ENCODE measurements at regions not wholly inside any gene's neighbourhood (a gene's known extent, or its start where the extent isn't known, plus 50 kb on each side); places are given as distances from the start of the nearest gene placed in this dataset.
A peak's percentile ranks its signal among the peaks of the same experiment; 100 is the strongest.

DNA sequence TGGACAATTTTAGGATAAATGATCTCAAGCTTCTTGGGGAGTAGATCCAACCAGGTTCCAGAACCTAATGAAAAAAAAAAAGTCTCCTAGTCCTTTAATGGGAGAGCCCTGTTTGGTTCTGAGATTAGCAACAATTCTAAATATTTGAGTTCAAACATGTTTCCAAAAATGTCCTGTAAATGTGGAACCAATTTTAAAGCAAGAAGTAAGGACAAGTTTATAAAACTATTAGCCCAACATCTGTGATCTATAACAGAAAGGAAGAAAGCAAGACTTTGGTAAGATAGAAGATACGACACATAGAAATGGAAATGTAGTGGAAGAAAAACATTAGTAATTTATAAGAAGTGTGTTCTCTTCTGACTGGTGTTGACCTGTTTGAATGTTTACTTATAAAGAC, 79.7 kb upstream of the SLC5A12 start:
- no peak for DNase-seq
- H3K4me1 ChIP-seq: peaks cover 0 to 16% (median 6%) of the 10 kb centered on the region in 4 donors

DNA sequence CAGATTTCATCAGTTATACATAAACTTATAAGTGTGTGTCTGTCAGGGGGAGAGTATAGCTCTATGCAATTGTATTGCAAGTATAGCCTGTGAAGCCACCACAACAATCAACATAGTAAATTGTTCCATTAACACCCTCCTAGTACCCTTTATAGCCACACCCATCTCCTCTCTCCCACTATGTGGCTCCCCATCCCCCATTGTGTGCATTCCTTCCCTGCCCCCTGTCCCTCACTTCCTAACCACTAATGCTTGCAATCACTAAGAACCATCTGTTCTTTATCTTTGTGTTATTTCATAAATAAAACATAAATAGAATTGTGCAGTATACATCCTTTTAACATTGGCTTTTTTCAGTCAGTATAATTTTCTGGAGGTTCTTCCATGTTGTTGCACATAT, 83.1 kb upstream of the SLC5A12 start:
- H3K36me3 ChIP-seq: no peaks in the 10 kb centered on the region
- H3K9me3 ChIP-seq: no peaks in the 10 kb centered on the region
- intact Hi-C loops (cut with DNase I): no loop called here
- H3K27ac ChIP-seq: no peak overlapping the region
- no peak for DNase-seq
- TF ChIP-seq EP300 (IDR thresholded peaks at IDR 0.05) (no peak), POLR2AphosphoS5 (IDR thresholded peaks at IDR 0.05) (no peak)
- no peaks in the 10 kb centered on the region for H3K27me3 ChIP-seq
- H3K4me3 ChIP-seq: no peak overlapping the region
- H3K4me1 ChIP-seq: peaks cover 0 to 16% (median 7%) of the 10 kb centered on the region in 4 donors

More for the DNA sequence above, 79.7 kb upstream of the SLC5A12 start:
- no peaks in the 10 kb centered on the region for H3K27me3 ChIP-seq
- H3K36me3 ChIP-seq: no peaks in the 10 kb centered on the region
- 81 to 96% methylated on average over 1 of the region's 1 CpG for WGBS, 2 donors
- H3K4me3 ChIP-seq: no peak overlapping the region
- TF ChIP-seq, protein P1, sequence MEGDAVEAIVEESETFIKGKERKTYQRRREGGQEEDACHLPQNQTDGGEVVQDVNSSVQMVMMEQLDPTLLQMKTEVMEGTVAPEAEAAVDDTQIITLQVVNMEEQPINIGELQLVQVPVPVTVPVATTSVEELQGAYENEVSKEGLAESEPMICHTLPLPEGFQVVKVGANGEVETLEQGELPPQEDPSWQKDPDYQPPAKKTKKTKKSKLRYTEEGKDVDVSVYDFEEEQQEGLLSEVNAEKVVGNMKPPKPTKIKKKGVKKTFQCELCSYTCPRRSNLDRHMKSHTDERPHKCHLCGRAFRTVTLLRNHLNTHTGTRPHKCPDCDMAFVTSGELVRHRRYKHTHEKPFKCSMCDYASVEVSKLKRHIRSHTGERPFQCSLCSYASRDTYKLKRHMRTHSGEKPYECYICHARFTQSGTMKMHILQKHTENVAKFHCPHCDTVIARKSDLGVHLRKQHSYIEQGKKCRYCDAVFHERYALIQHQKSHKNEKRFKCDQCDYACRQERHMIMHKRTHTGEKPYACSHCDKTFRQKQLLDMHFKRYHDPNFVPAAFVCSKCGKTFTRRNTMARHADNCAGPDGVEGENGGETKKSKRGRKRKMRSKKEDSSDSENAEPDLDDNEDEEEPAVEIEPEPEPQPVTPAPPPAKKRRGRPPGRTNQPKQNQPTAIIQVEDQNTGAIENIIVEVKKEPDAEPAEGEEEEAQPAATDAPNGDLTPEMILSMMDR (IDR thresholded peaks at IDR 0.05): no peak
- TF ChIP-seq POLR2AphosphoS5 (IDR thresholded peaks at IDR 0.05): no peak
- TF ChIP-seq POLR2A (IDR thresholded peaks at IDR 0.05): no peak
- no peak for TF ChIP-seq EP300 (IDR thresholded peaks at IDR 0.05)
- intact Hi-C loops (cut with DNase I): no loop called here
- H3K27ac ChIP-seq: no peak overlapping the region
- H3K9me3 ChIP-seq: no peaks in the 10 kb centered on the region

DNA sequence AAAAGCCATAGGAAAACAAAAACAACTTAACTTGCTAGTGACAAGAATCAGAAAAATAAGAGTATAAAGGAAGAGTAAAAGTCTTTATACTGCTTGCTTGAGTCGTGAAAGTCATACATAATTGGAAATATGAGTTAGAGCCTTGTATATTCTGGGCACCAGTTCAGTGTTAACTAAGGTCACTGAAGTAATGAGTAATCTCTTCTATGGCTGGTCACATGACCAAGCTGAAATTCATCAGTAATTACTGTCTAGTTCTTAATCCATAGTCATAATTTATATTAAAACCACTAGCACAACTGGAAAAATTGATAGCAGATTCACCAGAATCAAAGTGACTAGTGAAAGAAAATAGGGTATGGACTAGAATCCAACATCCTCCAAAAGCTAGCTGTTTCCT, 84.4 kb upstream of the SLC5A12 start:
- Histone ChIP-seq H3K27me3 (no peaks in the 10 kb centered on the region), H3K36me3 (no peaks in the 10 kb centered on the region), H3K9me3 (no peaks in the 10 kb centered on the region), H3K27ac (no peak overlapping the region), H3K4me1 (peaks cover 0 to 15% (median 7%) of the 10 kb centered on the region in 4 donors), H3K4me3 (no peak overlapping the region)
- intact Hi-C loops (cut with DNase I): no loop called here
- 18 to 48% methylated on average over 1 of the region's 1 CpG for WGBS, 2 donors
- no peak for TF ChIP-seq EP300 (IDR thresholded peaks at IDR 0.05)
- no peak for TF ChIP-seq POLR2A (IDR thresholded peaks at IDR 0.05)
- TF ChIP-seq, protein P1 (IDR thresholded peaks at IDR 0.05): no peak
- TF ChIP-seq POLR2AphosphoS5 (IDR thresholded peaks at IDR 0.05): no peak
- no peak for DNase-seq

DNA sequence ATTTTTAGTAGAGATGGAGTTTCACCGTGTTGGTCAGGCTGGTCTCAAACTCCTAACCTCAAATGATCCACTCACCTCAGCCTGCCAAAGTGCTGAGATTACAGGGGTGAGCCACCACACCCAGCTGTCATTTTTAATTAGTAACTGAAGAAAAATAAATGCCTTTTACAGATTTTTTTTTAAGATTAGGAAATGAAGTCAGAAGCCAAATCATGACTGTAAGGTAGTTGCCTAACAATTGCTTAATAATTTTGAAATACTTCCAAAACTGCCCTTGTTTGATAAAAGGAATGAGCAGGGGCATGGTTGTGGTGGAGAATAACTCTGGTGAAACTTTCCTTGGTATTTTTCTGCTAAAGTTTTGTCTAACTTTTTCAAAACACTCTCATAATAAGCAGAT, 98.9 kb upstream of the SLC5A12 start:
- Histone ChIP-seq H3K27me3 (no peaks in the 10 kb centered on the region), H3K27ac (peak overlapping the region in 1 of 4 donors; percentile 35), H3K4me1 (no peaks in the 10 kb centered on the region), H3K36me3 (no peaks in the 10 kb centered on the region), H3K4me3 (no peak overlapping the region), H3K9me3 (peaks cover 0 to 7% (median 0%) of the 10 kb centered on the region in 4 donors)
- no peak for DNase-seq
- intact Hi-C loops (cut with DNase I): no loop called here
- WGBS, 2 donors: 84 to 90% methylated on average over 1 of the region's 1 CpG
- TF ChIP-seq POLR2AphosphoS5 (IDR thresholded peaks at IDR 0.05): peak in 3 of 4 donors; percentile 4 to 45 (median 23)
- TF ChIP-seq POLR2A (IDR thresholded peaks at IDR 0.05): no peak
- TF ChIP-seq, protein P1 (IDR thresholded peaks at IDR 0.05): no peak

DNA sequence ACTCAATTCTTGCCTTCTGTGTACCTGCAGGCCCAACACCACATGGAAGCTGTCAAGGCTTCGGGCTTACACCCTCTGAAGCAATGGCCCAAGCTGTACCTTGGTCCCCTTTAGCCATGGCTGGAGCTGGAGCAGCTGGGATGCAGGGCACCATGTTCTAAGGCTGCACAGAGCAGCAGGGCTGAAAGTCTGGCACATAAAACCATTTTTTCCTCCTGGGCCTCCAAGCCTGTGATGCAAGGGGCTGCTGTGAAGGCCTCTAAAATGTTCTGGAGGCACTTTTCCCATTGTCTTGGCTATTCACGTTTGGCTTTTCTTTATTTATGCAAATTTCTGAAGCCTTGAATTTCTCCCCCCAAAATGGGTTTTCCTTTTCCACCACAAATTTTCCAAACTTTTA, 102.1 kb upstream of the SLC5A12 start:
- Histone ChIP-seq H3K36me3 (no peaks in the 10 kb centered on the region), H3K9me3 (peaks cover 0 to 7% (median 0%) of the 10 kb centered on the region in 4 donors), H3K27ac (no peak overlapping the region), H3K4me1 (peaks cover 0 to 19% (median 18%) of the 10 kb centered on the region in 4 donors), H3K27me3 (no peaks in the 10 kb centered on the region), H3K4me3 (no peak overlapping the region)
- DNase-seq: no peak
- 74 to 80% methylated on average over 2 of the region's 2 CpGs for WGBS, 2 donors
- intact Hi-C loops (cut with DNase I): no loop called here
- TF ChIP-seq POLR2A (IDR thresholded peaks at IDR 0.05) (no peak), POLR2AphosphoS5 (IDR thresholded peaks at IDR 0.05) (no peak), EP300 (IDR thresholded peaks at IDR 0.05) (no peak)

DNA sequence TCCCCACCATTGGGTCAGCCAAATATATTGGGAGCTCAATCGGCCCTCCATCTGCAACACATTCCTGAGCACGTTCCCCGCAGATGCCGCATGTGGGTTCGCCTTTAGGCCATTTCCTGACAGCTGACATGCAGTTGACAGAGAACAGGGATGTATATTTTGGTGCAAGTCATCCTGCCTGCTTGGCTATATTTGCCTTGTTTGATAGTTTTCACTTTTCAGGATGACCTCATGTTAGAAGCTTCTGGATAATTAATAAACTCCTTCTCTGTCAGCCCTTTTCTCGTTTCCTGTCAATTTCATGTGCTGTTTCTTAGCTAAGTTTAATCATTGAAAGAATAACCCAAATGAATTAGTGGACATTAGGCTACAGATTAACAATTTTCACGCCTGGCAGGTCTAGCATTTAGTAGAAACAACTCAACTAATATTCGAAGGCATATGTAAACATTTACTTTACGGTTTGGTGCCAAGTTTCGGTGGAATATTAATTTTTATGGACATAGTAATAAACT, 105.8 kb upstream of the SLC5A12 start:
- DNase-seq: peak; percentile 60
- H3K36me3 ChIP-seq: no peaks in the 10 kb centered on the region
- TF ChIP-seq, protein P1 (IDR thresholded peaks at IDR 0.05): no peak
- TF ChIP-seq POLR2AphosphoS5 (IDR thresholded peaks at IDR 0.05): peak in 3 of 4 donors; percentile 37 to 66 (median 65)
- intact Hi-C loops (cut with DNase I): no loop called here
- H3K9me3 ChIP-seq: peaks cover 0 to 7% (median 0%) of the 10 kb centered on the region in 4 donors
- H3K4me3 ChIP-seq: no peak overlapping the region
- no peaks in the 10 kb centered on the region for H3K27me3 ChIP-seq
- peaks cover 0 to 21% (median 18%) of the 10 kb centered on the region in 4 donors for H3K4me1 ChIP-seq
- H3K27ac ChIP-seq: peak overlapping the region; percentile 49 to 74 (median 66)
- WGBS, 2 donors: 50 to 63% methylated on average over 10 of the region's 10 CpGs
